Mucosa of gallbladder (tissue), 1 donor: ENCODE measurements at regions not wholly inside any gene's neighbourhood (a gene's known extent, or its start where the extent isn't known, plus 50 kb on each side); places are given as distances from the start of the nearest gene placed in this dataset.
"Not testable (repeated sequence)": the region's sequence is repeated elsewhere in the genome, so short reads cannot be mapped to it uniquely, and the experiment has no call there.

ENCODE experiments used
- DNase-seq: peaks from one replicate; pipeline ENCODE4 v3.0.0-alpha.2; 2020; ENCODE audit warnings: low spot score
- donor health status: DM: no; HTN: no; CAD: no.

GRCh38 chr5:72588640-72589039, 81.4 kb upstream of the ZNF366 start:
- DNase-seq: no peak

GRCh38 chr5:72587661-72588308, 80.6 kb upstream of the ZNF366 start:
- no peak for DNase-seq

GRCh38 chr5:72586788-72587530, 79.7 kb upstream of the ZNF366 start:
- no peak for DNase-seq

- DNase-seq: no peak
Measured at GRCh38 chr5:72584466-72584865, 77.3 kb upstream of the ZNF366 start.

- DNase-seq: not testable (repeated sequence)
Measured at GRCh38 chr5:72579290-72579689, 72.1 kb upstream of the ZNF366 start.

- DNase-seq: no peak
Measured at GRCh38 chr5:72572236-72572765, 65.1 kb upstream of the ZNF366 start.

GRCh38 chr5:72569408-72569944, 62.3 kb upstream of the ZNF366 start:
- DNase-seq: no peak

- no peak for DNase-seq
Measured at GRCh38 chr5:72566746-72567145, 59.5 kb upstream of the ZNF366 start.

GRCh38 chr5:72565513-72566289, 58.5 kb upstream of the ZNF366 start:
- no peak for DNase-seq

GRCh38 chr5:72562717-72563116, 55.5 kb upstream of the ZNF366 start:
- DNase-seq: no peak

GRCh38 chr5:72561148-72561972, 54.1 kb upstream of the ZNF366 start:
- DNase-seq: no peak

- DNase-seq: no peak
Measured at GRCh38 chr5:72559866-72560766, 52.9 kb upstream of the ZNF366 start.

GRCh38 chr5:72558383-72558782, 51.2 kb upstream of the ZNF366 start:
- DNase-seq: no peak

GRCh38 chr5:72558046-72558336, 50.8 kb upstream of the ZNF366 start:
- no peak for DNase-seq

- no peak for DNase-seq
Measured at GRCh38 chr5:72557167-72558045, 50.2 kb upstream of the ZNF366 start.
